GM04504 (cell line): ENCODE measurements at regions not wholly inside any gene's neighbourhood (a gene's known extent, or its start where the extent isn't known, plus 50 kb on each side); places are given as distances from the start of the nearest gene placed in this dataset.
"Not testable (repeated sequence)": the region's sequence is repeated elsewhere in the genome, so short reads cannot be mapped to it uniquely, and the experiment has no call there.

ENCODE experiments used
- DNase-seq: peaks from one replicate; pipeline ENCODE4 v3.0.0-alpha.2; 2012; ENCODE audit warnings: low read depth

DNA sequence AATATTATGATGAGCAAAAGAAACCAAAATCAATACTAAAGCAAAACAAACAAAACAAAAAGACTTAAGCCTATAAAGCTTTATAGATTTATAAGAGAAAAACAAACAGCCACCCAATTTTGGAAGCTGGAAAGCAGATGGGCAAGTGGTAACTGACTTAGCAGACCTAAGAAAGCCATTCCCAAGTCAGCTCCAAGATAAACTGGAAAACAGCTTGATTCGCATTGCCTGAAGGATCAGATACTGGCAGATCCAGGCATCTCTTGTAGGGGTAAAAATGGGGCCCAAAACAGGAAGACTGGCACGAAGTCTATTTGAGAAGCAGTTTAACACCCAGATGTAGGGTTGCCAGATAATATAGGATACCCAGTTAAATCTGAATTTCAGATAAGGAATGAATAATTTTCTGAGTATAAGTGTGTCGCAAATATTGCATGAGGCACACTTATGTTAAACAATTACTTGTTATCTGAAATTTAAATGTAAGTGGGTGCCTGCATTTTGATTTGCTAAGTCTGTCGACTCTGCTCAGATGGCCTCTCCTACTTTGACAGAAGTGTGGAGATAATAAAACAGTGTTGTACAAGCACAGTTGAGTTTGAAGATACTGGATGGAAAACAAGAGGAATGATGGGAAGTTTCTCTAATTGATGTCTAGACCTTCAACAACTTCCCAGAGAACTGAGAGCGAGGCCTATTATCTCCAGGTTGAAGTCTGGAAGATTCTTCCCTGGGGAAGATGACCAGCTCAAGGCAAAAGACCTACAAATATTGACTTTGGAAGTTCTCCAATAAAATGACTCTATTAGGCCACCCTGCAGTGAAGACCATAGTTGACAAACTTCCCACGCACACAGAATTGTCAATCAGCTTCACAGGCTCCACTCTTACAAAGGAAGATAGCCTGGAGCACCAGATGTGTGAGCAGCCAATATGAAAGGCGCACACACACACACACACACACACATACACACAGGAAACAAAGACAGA, 113.4 kb downstream of the FAM50B start:
- DNase-seq, result no peak

DNA sequence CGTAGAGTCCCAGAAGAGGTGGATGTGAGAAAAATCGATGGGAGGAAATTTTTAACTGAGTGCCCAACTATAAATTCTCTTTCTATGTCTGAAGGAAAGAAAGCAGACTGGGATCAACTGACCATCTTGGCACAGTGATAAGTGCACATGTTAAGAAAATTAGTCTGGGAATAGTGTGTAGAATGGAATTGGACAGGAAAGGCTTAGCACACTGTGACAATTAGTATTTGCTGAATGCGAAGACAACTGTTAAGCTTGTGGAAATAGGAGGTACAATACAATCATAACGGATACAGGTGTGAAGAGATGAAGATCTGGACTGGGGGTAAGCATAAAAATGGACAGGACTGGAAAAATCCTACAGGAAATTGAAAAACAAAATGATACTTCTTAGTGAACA, 114.3 kb downstream of the FAM50B start:
- DNase-seq, result no peak

DNA sequence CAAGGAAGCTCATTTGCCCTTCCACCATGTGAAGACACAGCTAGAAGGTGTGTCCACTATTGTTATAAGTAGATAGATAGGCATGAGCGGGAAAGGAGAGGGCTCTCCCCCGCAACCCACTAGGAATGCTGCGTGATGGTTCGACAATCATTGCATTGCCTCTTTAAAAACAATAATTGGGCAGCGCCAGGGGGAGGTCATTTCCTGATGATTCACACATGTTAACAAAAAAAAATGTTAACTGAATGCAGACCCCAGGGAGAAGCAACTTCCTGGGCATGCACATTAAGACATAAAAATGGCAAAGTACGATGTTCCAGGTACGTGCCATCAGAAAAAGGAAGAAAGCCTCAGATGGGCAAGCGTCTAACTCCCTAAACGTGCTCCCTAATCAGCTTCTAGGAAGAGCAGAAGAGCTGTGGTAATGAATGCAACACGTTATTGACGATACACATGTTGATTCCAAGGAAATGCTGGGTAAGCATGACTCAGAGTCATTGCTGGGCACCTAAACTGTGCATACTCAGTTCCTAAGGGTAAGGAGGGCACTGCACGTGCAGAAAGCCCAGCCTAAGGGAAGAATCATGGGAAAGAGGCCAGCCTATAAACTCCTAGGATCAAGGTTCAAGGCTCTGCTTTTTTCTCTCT, 113.7 kb downstream of the FAM217A start:
- no peak for DNase-seq

GRCh38 chr6:3966426-3966825, 112.5 kb downstream of the FAM217A start:
- DNase-seq, result no peak

DNA sequence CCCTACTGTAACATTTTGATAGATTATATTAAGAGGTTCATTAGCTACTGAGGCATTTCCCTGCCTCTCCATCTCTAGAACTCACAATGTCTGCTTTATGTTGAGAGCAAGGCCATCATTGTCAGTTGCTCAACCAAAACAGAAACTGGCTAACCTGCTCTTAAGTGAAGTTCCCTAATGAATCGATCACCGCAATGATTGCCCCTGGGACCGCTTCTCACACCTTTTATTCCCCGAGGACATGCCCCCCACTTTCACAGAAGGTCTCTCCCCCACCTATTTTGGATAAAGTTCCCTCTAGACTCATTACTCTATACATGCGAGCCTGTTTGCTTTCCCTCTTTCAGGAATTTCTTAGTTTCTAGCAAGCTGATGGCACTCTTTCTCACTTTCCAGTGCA, 108.8 kb downstream of the FAM217A start:
- DNase-seq, result no peak

DNA sequence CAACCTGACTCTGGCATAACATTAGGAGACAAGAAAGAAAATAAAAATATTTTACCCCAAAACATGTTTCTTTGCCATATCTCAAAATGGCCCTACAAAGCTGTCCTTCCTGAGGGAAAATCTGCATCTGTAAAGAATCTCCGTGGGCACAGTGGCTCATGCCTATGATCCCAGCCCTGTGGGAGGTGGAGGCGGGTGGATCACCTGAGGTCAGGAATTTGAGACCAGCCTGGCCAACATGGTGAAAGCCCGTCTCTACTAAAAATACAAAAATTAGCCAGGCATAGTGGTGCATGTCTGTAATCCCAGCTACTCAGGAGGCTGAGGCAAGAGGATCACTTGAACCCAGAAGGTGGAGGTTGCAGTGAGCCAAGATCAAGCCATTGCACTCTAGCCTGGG, 105.8 kb downstream of the FAM217A start:
- DNase-seq, result not testable (repeated sequence)

- DNase-seq, result peak; percentile 82
Observed at GRCh38 chr6:3977875-3978711, 100.8 kb downstream of the FAM217A start.

GRCh38 chr6:3978966-3979365, 100.0 kb downstream of the FAM217A start:
- not testable (repeated sequence) for DNase-seq

DNA sequence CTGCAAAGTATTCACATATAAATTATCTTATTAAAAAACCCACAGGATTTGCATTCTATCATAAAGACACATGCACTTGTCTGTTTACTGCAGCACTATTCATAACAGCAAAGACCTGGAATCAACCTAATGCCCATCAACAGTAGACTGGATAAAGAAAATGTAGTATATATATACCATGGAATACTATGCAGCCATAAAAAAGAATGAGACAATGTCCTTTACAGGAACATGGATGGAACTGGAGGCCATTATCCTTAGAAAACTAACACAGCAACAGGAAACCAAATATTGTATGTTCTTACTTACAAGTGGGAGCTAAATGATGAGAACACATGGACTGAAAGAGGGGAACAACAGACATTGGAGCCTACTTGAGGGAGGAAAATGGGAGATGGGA, 97.0 kb downstream of the FAM217A start:
- DNase-seq, result no peak

- no peak for DNase-seq
Observed at GRCh38 chr6:3983778-3984177, 95.2 kb downstream of the FAM217A start.

GRCh38 chr6:3984494-3984893, 94.4 kb downstream of the FAM217A start:
- DNase-seq, result no peak

GRCh38 chr6:3986241-3986640, 92.7 kb downstream of the FAM217A start:
- no peak for DNase-seq

GRCh38 chr6:3987053-3987452, 91.9 kb downstream of the FAM217A start:
- no peak for DNase-seq

- DNase-seq, result no peak
Observed at GRCh38 chr6:3987576-3987975, 91.4 kb downstream of the FAM217A start.

DNA sequence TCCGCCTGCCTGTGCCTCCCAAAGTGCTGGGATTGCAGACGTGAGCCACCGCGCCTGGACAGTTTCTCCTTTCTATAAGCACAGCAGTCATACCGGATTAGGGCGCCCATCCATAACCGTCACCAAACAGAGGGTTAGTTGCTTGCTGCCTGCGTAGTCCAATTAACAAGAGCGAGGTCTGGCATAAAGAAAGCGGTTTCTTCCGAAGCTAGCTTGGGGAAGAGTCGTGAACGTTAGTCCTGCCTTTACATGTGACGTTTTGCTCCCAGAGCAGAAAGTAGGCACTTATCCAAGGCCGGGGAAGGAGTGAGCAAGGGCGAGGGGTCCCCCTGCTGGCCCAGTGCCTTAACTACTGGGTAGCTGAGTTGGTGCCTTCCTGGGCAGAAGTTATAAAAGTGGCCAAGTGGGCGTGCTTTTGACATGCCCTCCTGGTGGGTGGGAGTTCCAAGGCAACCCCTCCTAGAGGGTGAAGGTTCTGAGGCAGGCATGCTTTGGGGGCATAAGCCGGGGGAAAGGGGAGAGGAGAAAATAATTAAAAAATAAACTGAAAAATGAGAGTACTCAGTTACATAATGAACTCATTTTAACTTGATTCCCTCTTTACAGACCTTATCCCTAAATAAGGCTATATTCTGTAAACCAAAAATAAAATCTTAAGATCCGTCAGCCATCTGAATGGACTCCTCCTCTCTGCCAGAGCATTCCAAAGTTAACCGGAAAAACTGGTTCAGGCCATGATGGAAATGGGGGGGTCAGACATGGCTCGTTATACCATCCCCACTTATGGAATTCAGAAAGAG, 88.0 kb downstream of the FAM217A start:
- peak; percentile 79 for DNase-seq

DNA sequence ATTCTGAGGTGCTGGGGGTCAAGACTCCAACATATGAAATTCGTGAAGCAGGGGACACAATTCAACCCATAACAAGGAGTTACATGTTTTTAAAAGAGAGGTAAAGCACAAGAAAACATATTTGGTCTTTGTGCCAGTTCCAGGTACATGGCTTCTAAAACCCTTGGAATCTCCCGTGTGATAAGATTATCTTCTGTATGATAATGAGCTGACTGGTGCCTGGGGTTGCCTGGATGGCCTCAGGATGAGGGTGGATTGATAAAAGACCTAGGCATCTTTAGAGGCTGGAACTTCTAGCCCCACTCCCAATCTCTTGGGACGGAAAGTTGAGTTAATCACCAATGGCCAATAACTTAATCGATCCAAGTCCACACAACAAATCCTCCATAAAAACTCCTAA, 87.0 kb downstream of the FAM217A start:
- DNase-seq, result no peak

DNA sequence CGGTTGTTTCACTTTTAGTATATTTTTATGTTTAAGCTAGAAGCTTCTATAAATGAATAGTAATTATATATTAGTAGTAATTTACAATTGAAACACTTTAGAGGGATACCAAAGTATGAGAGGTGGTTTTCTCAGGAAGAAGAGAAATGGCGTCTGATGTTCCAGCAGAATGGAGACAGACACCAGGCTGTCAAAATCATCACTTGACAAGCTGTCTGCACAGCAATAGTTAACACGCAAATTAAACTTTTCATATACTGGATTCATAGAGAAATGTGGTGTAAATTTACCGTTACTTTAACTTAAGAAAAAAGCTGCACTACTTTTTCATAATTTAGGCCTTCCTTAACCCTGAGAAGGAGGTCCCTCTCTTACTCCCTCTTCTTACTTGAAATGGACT, 82.6 kb downstream of the FAM217A start:
- DNase-seq, result no peak

GRCh38 chr6:3997177-3997770, 81.7 kb downstream of the FAM217A start:
- DNase-seq, result peak; percentile 44

- no peak for DNase-seq
Observed at GRCh38 chr6:3999800-4000661, 78.9 kb downstream of the FAM217A start.

DNA sequence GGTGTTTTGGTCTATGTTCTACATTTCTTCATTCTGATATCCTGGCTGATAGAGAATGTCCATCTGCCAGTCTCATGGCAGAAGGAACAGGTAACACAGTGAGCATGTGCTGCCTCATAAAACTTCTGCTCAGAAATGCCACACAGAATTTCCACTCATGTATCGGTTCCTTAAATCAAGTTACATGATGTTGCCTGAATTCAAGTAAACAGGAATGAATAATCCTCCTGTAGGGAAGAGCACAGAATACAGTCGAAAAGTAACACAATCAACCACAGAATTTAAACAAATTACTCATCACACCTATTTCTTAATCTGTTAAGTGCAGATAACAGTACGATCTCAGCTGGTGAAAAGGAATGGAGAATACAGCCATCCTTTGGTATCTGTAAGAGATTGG, 74.7 kb downstream of the FAM217A start:
- DNase-seq, result no peak
